Activated T-helper 17 cell treated with anti-CD3 and anti-CD28 coated beads, Interleukin-2, amount 50 U/mL, for 72 hours (primary cell): ENCODE measurements at regions not wholly inside any gene's neighbourhood (a gene's known extent, or its start where the extent isn't known, plus 50 kb on each side); places are given as distances from the start of the nearest gene placed in this dataset.
A peak's percentile ranks its signal among the peaks of the same experiment; 100 is the strongest.

Experiments
- ATAC-seq: fragments of 150-1000 bp; cut with Tn5 transposase; replicated peaks from 2 replicates; pipeline ENCODE4 v1.10.0; 2021; ENCODE audit warnings: mild to moderate bottlenecking, moderate library complexity
- H3K27ac Mint-ChIP-seq: one replicate; pipeline ENCODE4 v1.8.0; 2022; ENCODE audit warnings: mixed read lengths
- H3K27me3 Mint-ChIP-seq: one replicate; pipeline ENCODE4 v1.8.0; 2022; ENCODE audit warnings: mixed read lengths
- H3K36me3 Mint-ChIP-seq: one replicate; pipeline ENCODE4 v1.8.0; 2022; ENCODE audit warnings: low read depth, mild to moderate bottlenecking, mixed read lengths
- H3K4me1 Mint-ChIP-seq: one replicate; pipeline ENCODE4 v1.8.0; 2022; ENCODE audit warnings: mixed read lengths
- H3K4me3 Mint-ChIP-seq: one replicate; pipeline ENCODE4 v1.8.0; 2022; ENCODE audit warnings: mild to moderate bottlenecking, mixed read lengths
- H3K9me3 Mint-ChIP-seq: one replicate; pipeline ENCODE4 v1.8.0; 2022; ENCODE audit warnings: mixed read lengths

DNA sequence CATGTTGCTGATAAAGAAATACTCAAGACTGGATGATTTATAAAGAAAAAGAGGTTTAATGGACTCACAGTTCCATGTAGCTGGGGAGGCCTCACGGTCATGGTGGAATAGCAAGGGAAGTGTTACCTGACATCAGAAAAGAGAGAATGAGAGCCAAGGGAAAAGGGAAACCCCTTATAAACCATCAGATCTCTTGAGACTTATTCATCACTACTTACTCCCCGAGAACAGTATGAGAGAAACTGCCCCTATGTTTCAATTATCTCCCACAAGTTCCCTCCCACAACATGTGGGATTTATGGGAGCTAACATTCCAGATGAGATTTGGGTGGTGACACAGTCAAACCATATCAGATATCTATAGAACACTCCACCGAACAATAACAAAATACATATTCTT is 904.6 kb downstream of the PDCD6IP start:
- Mint-ChIP-seq H3K27ac (no peak overlapping the region), H3K4me1 (no peaks in the 10 kb centered on the region), H3K9me3 (peaks cover 25% of the 10 kb centered on the region), H3K4me3 (no peak overlapping the region), H3K27me3 (no peaks in the 10 kb centered on the region), H3K36me3 (no peaks in the 10 kb centered on the region)
- peak; percentile 26 for ATAC-seq

GRCh38 chr3:34724916-34725499 is 914.3 kb upstream of the ARPP21 start:
- no peaks in the 10 kb centered on the region for H3K27me3 Mint-ChIP-seq
- no peaks in the 10 kb centered on the region for H3K36me3 Mint-ChIP-seq
- no peaks in the 10 kb centered on the region for H3K4me1 Mint-ChIP-seq
- no peak overlapping the region for H3K4me3 Mint-ChIP-seq
- H3K27ac Mint-ChIP-seq = no peak overlapping the region
- ATAC-seq = no peak
- H3K9me3 Mint-ChIP-seq = peaks cover 3% of the 10 kb centered on the region

DNA sequence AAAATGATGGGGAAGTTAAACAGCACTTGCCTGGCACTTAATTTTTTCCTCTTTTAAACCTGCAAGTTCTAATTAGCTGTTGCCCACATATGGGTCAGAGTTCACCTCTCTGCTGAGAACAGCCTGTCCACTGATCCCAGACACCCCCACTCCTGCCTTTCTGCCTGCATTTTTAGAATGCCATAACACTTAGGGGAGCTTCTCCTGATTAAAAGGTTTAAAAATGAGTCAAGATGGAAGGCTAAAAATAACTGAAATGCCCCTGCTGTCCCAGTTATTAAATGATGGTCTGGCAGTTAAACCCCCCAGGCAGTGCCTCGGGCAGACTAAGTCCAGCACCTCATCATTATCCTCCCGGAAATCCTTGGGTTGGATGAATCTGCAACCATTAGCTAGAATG is 913.6 kb upstream of the ARPP21 start:
- peaks cover 9% of the 10 kb centered on the region for H3K9me3 Mint-ChIP-seq
- H3K36me3 Mint-ChIP-seq = no peaks in the 10 kb centered on the region
- H3K27me3 Mint-ChIP-seq = no peaks in the 10 kb centered on the region
- no peak for ATAC-seq
- H3K27ac Mint-ChIP-seq = no peak overlapping the region
- H3K4me1 Mint-ChIP-seq = no peaks in the 10 kb centered on the region
- H3K4me3 Mint-ChIP-seq = no peak overlapping the region

DNA sequence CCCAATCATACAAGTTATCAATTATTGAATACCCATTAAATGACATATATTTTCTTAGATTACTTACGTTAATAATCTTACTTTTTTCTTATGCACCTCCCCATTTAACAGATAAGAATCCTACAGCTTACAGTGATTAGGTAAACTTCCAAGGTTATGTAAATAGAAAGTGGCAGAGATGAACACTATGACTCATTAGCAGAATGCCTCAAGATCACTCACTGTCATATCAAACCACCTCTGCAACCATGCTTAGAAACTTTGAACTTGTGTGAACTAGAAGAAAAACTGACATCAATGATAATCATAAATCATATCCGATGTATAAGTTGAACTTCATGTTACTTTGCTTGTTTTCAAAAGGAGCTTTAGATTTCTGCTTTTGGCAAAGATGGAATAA is 911.6 kb upstream of the ARPP21 start:
- Mint-ChIP-seq H3K9me3 (peaks cover 9% of the 10 kb centered on the region), H3K27me3 (no peaks in the 10 kb centered on the region), H3K36me3 (no peaks in the 10 kb centered on the region), H3K27ac (no peak overlapping the region), H3K4me1 (no peaks in the 10 kb centered on the region), H3K4me3 (no peak overlapping the region)
- ATAC-seq = no peak

- no peaks in the 10 kb centered on the region for H3K27me3 Mint-ChIP-seq
These were observed 897.2 kb upstream of the ARPP21 start for GRCh38 chr3:34742151-34742550.

GRCh38 chr3:34758630-34759261 is 880.6 kb upstream of the ARPP21 start:
- no peaks in the 10 kb centered on the region for H3K27me3 Mint-ChIP-seq
- H3K9me3 Mint-ChIP-seq = peaks cover 9% of the 10 kb centered on the region
- no peaks in the 10 kb centered on the region for H3K4me1 Mint-ChIP-seq
- no peaks in the 10 kb centered on the region for H3K36me3 Mint-ChIP-seq
- no peak overlapping the region for H3K4me3 Mint-ChIP-seq
- no peak overlapping the region for H3K27ac Mint-ChIP-seq
- ATAC-seq = no peak

More at GRCh38 chr3:34742151-34742550, 897.2 kb upstream of the ARPP21 start:
- no peak for ATAC-seq
- Mint-ChIP-seq H3K9me3 (no peaks in the 10 kb centered on the region), H3K36me3 (no peaks in the 10 kb centered on the region), H3K4me3 (no peak overlapping the region), H3K27ac (no peak overlapping the region), H3K4me1 (no peaks in the 10 kb centered on the region)

GRCh38 chr3:34777386-34777785 is 861.9 kb upstream of the ARPP21 start:
- Mint-ChIP-seq H3K27me3 (no peaks in the 10 kb centered on the region), H3K36me3 (no peaks in the 10 kb centered on the region), H3K9me3 (peaks cover 13% of the 10 kb centered on the region), H3K4me3 (no peak overlapping the region), H3K4me1 (no peaks in the 10 kb centered on the region), H3K27ac (no peak overlapping the region)
- no peak for ATAC-seq

- no peaks in the 10 kb centered on the region for H3K27me3 Mint-ChIP-seq
- no peaks in the 10 kb centered on the region for H3K4me1 Mint-ChIP-seq
- ATAC-seq = no peak
- peaks cover 10% of the 10 kb centered on the region for H3K9me3 Mint-ChIP-seq
- H3K36me3 Mint-ChIP-seq = no peaks in the 10 kb centered on the region
- H3K27ac Mint-ChIP-seq = no peak overlapping the region
- H3K4me3 Mint-ChIP-seq = no peak overlapping the region
These were observed 860.2 kb upstream of the ARPP21 start for GRCh38 chr3:34779092-34779491.

GRCh38 chr3:34780294-34780693 is 859.0 kb upstream of the ARPP21 start:
- H3K27me3 Mint-ChIP-seq = no peaks in the 10 kb centered on the region
- no peak for ATAC-seq
- no peak overlapping the region for H3K4me3 Mint-ChIP-seq
- peaks cover 10% of the 10 kb centered on the region for H3K9me3 Mint-ChIP-seq
- H3K36me3 Mint-ChIP-seq = no peaks in the 10 kb centered on the region
- no peaks in the 10 kb centered on the region for H3K4me1 Mint-ChIP-seq
- no peak overlapping the region for H3K27ac Mint-ChIP-seq

GRCh38 chr3:34780973-34781372 is 858.4 kb upstream of the ARPP21 start:
- Mint-ChIP-seq H3K4me3 (no peak overlapping the region), H3K27me3 (no peaks in the 10 kb centered on the region), H3K27ac (no peak overlapping the region), H3K36me3 (no peaks in the 10 kb centered on the region), H3K4me1 (no peaks in the 10 kb centered on the region), H3K9me3 (peaks cover 10% of the 10 kb centered on the region)
- ATAC-seq = no peak

DNA sequence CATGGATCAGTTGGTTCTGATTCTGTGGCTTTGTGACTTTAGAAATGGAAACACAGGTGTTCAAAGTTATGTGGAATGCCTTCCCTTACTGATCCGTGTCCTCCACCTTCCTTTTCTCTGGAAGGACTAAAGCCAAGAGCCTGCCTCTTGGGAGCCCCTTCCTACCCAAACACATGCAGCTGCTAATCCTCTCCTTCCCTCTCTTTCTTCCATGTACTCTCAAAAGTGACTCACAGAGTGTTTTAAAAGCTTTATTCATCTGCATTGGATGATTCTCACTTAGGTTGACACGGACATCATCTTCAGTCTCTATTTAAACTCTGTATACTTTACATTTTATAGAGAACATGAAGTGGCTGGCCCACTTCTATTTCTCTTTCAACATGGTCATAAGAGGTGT is 856.5 kb upstream of the ARPP21 start:
- no peaks in the 10 kb centered on the region for H3K36me3 Mint-ChIP-seq
- no peak for ATAC-seq
- H3K27ac Mint-ChIP-seq = no peak overlapping the region
- no peak overlapping the region for H3K4me3 Mint-ChIP-seq
- no peaks in the 10 kb centered on the region for H3K27me3 Mint-ChIP-seq
- no peaks in the 10 kb centered on the region for H3K4me1 Mint-ChIP-seq
- peaks cover 10% of the 10 kb centered on the region for H3K9me3 Mint-ChIP-seq

- peaks cover 10% of the 10 kb centered on the region for H3K9me3 Mint-ChIP-seq
- H3K36me3 Mint-ChIP-seq = no peaks in the 10 kb centered on the region
- ATAC-seq = no peak
- H3K27ac Mint-ChIP-seq = no peak overlapping the region
- no peaks in the 10 kb centered on the region for H3K4me1 Mint-ChIP-seq
- no peak overlapping the region for H3K4me3 Mint-ChIP-seq
- no peaks in the 10 kb centered on the region for H3K27me3 Mint-ChIP-seq
These were observed 855.4 kb upstream of the ARPP21 start for GRCh38 chr3:34783876-34784275.

DNA sequence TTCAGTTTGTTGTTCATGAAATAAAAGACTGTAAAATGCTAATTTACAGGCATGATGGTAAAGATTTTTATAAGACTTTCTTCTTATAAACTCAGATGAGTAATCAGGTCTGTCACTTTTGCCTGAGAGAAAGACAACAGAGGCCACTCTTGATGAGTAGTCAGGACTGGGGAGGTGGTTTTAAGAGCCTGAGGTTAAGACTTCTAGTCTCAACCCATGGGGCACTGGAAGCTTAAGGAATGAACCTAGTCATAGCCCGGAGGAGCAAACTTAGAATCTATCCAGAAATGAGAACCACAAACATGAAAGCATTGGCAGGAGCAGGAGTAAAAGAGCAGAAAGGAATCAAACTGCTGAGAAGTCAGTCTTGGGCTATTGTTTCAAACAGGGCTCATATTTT is 846.3 kb upstream of the ARPP21 start:
- no peak for ATAC-seq
- H3K36me3 Mint-ChIP-seq = no peaks in the 10 kb centered on the region
- H3K9me3 Mint-ChIP-seq = peaks cover 3% of the 10 kb centered on the region
- H3K27ac Mint-ChIP-seq = no peak overlapping the region
- no peak overlapping the region for H3K4me3 Mint-ChIP-seq
- H3K4me1 Mint-ChIP-seq = no peaks in the 10 kb centered on the region
- no peaks in the 10 kb centered on the region for H3K27me3 Mint-ChIP-seq

GRCh38 chr3:34807611-34808010 is 831.7 kb upstream of the ARPP21 start:
- Mint-ChIP-seq H3K9me3 (no peaks in the 10 kb centered on the region), H3K4me1 (no peaks in the 10 kb centered on the region)

GRCh38 chr3:34808287-34808686 is 831.0 kb upstream of the ARPP21 start:
- no peak overlapping the region for H3K4me3 Mint-ChIP-seq
- ATAC-seq = no peak
- H3K27ac Mint-ChIP-seq = no peak overlapping the region
- H3K9me3 Mint-ChIP-seq = no peaks in the 10 kb centered on the region
- no peaks in the 10 kb centered on the region for H3K36me3 Mint-ChIP-seq
- H3K4me1 Mint-ChIP-seq = no peaks in the 10 kb centered on the region
- no peaks in the 10 kb centered on the region for H3K27me3 Mint-ChIP-seq

More at GRCh38 chr3:34807611-34808010, 831.7 kb upstream of the ARPP21 start:
- no peaks in the 10 kb centered on the region for H3K27me3 Mint-ChIP-seq
- ATAC-seq = no peak
- no peak overlapping the region for H3K27ac Mint-ChIP-seq
- H3K4me3 Mint-ChIP-seq = no peak overlapping the region
- H3K36me3 Mint-ChIP-seq = no peaks in the 10 kb centered on the region

DNA sequence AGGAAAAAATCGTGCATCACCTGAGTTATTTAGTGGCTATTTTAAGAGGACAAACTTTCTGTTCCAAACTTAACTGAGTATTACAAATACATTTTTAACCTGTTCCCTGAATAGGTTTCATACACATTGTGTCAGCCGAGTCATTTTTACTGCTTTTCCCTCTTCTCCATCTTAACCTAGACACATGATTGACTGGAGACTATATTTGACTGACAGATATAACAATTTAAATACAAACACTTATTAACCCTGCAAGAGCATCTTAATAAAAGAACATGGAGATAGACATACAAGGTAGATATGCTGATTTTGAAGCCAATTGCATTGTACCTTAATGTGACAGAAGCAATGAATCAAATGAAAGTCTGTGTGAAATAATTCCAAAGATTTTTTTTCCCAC is 810.5 kb upstream of the ARPP21 start:
- no peak for ATAC-seq
- H3K4me3 Mint-ChIP-seq = no peak overlapping the region
- peaks cover 20% of the 10 kb centered on the region for H3K9me3 Mint-ChIP-seq
- no peaks in the 10 kb centered on the region for H3K4me1 Mint-ChIP-seq
- H3K36me3 Mint-ChIP-seq = no peaks in the 10 kb centered on the region
- H3K27me3 Mint-ChIP-seq = no peaks in the 10 kb centered on the region
- H3K27ac Mint-ChIP-seq = no peak overlapping the region
